H1 (cell line): ENCODE measurements at regions not wholly inside any gene's neighbourhood (a gene's known extent, or its start where the extent isn't known, plus 50 kb on each side); places are given as distances from the start of the nearest gene placed in this dataset.

ENCODE experiments used
- CTCF ChIA-PET: fragments of 300-600 bp; sonication (Branson Sonifier 250); formaldehyde crosslinking; loops from one replicate; lab custom pipeline; 2021; ENCODE audit not compliant: partially characterized antibody; lab: Charles Lee
- POLR2A ChIA-PET: fragments of 300-600 bp; sonication (Branson Sonifier 250); formaldehyde crosslinking; loops from one replicate; lab custom pipeline; 2021; ENCODE audit warnings: inconsistent platforms; ENCODE audit not compliant: partially characterized antibody; lab: Charles Lee
- DNase-seq, 2 experiments: peaks; one replicate each; pipeline versions ENCODE4 v3.0.0 to v3.0.0-alpha.2; 2010 to 2022; ENCODE audit warnings: low spot score in 2 of 2, low read depth in 1 of 2, mixed read lengths in 1 of 2
- FAIRE-seq: peaks from 2 replicates; lab custom pipeline; 2011; peaks lifted over from hg19 to GRCh38; lab: Jason Lieb, UNC
- H2AFZ ChIP-seq: 2 replicates; pipeline ENCODE4 v1.8.1; 2012; ENCODE audit warnings: low read length, inconsistent platforms
- H2AK5ac ChIP-seq: 2 replicates; pipeline ENCODE4 v1.6.1; 2013; ENCODE audit warnings: low read depth, low read length
- H2BK120ac ChIP-seq: replicated peaks from 2 replicates; pipeline ENCODE3; 2013; ENCODE audit warnings: low read depth, low read length, inconsistent platforms
- H2BK12ac ChIP-seq: 2 replicates; pipeline ENCODE4 v1.6.1; 2013; ENCODE audit warnings: low read depth, low read length
- H2BK15ac ChIP-seq: 2 replicates; pipeline ENCODE4 v1.6.1; 2013; ENCODE audit warnings: low read length
- H2BK20ac ChIP-seq: 2 replicates; pipeline ENCODE4 v1.6.1; 2013; ENCODE audit warnings: low read length
- H2BK5ac ChIP-seq: 2 replicates; pipeline ENCODE4 v1.6.1; 2013; ENCODE audit warnings: low read depth, low read length
- H3K14ac ChIP-seq: 2 replicates; pipeline ENCODE4 v1.6.1; 2013; ENCODE audit warnings: inconsistent platforms; ENCODE audit not compliant: insufficient read length
- H3K18ac ChIP-seq: 2 replicates; pipeline ENCODE4 v1.6.1; 2013; ENCODE audit warnings: low read length; ENCODE audit errors: extremely low read depth
- H3K23ac ChIP-seq: 2 replicates; pipeline ENCODE4 v1.6.1; 2013; ENCODE audit warnings: inconsistent platforms; ENCODE audit not compliant: insufficient read length
- H3K23me2 ChIP-seq: 2 replicates; pipeline ENCODE4 v1.6.1; 2013; ENCODE audit warnings: low read depth, low read length
- H3K27ac ChIP-seq: 2 replicates; pipeline ENCODE4 v1.6.1; 2011; ENCODE audit warnings: low read depth, low read length, inconsistent platforms
- H3K27me3 ChIP-seq, 4 experiments: replicated peaks in 1 of 4; 1 replicate in 1 of 4; 2 replicates in 3 of 4; pipeline versions ENCODE4 v1.6.1 to v1.8.1; 2011 to 2013; ENCODE audit warnings: low read length in 3 of 4, mild to moderate bottlenecking in 3 of 4, inconsistent platforms in 2 of 4, mixed read lengths in 2 of 4, moderate library complexity in 1 of 4; ENCODE audit not compliant: control insufficient read depth in 3 of 4, insufficient read depth in 3 of 4; ENCODE audit errors: extremely low read depth in 1 of 4
- H3K36me3 ChIP-seq, 4 experiments: 2 replicates each; pipeline versions ENCODE4 v1.6.1 to v1.8.1; 2011 to 2013; ENCODE audit warnings: mild to moderate bottlenecking in 4 of 4, low read length in 3 of 4, moderate library complexity in 2 of 4, control low read depth in 1 of 4, inconsistent platforms in 1 of 4; ENCODE audit not compliant: insufficient read depth in 4 of 4, control insufficient read depth in 2 of 4
- H3K4ac ChIP-seq: replicated peaks from 2 replicates; pipeline ENCODE3; 2013; ENCODE audit warnings: low read length, low read depth, mixed read lengths, inconsistent platforms; ENCODE audit not compliant: insufficient read length
- H3K4me1 ChIP-seq, 4 experiments: replicated peaks in 1 of 4; 1 replicate in 1 of 4; 2 replicates in 3 of 4; pipeline versions ENCODE4 v1.6.1 to v1.8.1; 2011 to 2013; ENCODE audit warnings: low read length in 3 of 4, inconsistent platforms in 2 of 4, mixed read lengths in 1 of 4; ENCODE audit not compliant: insufficient read depth in 4 of 4, control insufficient read depth in 3 of 4
- H3K4me2 ChIP-seq, 2 experiments: 2 replicates each; pipeline versions ENCODE4 v1.6.1 to v1.8.1; 2011 to 2013; ENCODE audit warnings: low read depth in 2 of 2, low read length in 2 of 2, control low read depth in 1 of 2, inconsistent platforms in 1 of 2, mild to moderate bottlenecking in 1 of 2; ENCODE audit not compliant: insufficient read depth in 1 of 2
- H3K4me3 ChIP-seq, 4 experiments: fragments of 200-600, 300-600 bp in 1 of 4; sonication (generic), shearing (Covaris generic), sonication (Bioruptor Twin) in 1 of 4; 2 replicates each; pipeline versions ENCODE4 v1.5.1 to v1.8.1; 2011 to 2016; ENCODE audit warnings: low read length in 4 of 4, low read depth in 3 of 4, control low read depth in 2 of 4, inconsistent platforms in 2 of 4, mild to moderate bottlenecking in 2 of 4, mixed read lengths in 1 of 4, moderate library complexity in 1 of 4; ENCODE audit not compliant: insufficient read depth in 2 of 4; ENCODE audit errors: extremely low read depth in 1 of 4
- H3K56ac ChIP-seq: replicated peaks from 2 replicates; pipeline ENCODE3; 2013; ENCODE audit warnings: low read depth, mild to moderate bottlenecking, mixed read lengths, low read length, inconsistent platforms; ENCODE audit not compliant: insufficient read length
- H3K79me1 ChIP-seq: 2 replicates; pipeline ENCODE4 v1.6.1; 2013; ENCODE audit warnings: low read depth, low read length, control low read depth
- H3K79me2 ChIP-seq, 2 experiments: 2 replicates each; pipeline versions ENCODE4 v1.6.1 to v1.8.1; 2012 to 2013; ENCODE audit warnings: low read length in 2 of 2, mild to moderate bottlenecking in 2 of 2, inconsistent platforms in 1 of 2; ENCODE audit not compliant: insufficient read depth in 2 of 2, control insufficient read depth in 1 of 2
- H3K9ac ChIP-seq, 4 experiments: replicated peaks in 1 of 4; 1 replicate in 1 of 4; 2 replicates in 3 of 4; pipeline versions ENCODE4 v1.6.1 to v1.8.1; 2011 to 2013; ENCODE audit warnings: low read depth in 3 of 4, low read length in 3 of 4, control low read depth in 2 of 4, mild to moderate bottlenecking in 2 of 4, moderate library complexity in 2 of 4, inconsistent platforms in 1 of 4; ENCODE audit errors: extremely low read depth in 1 of 4
- H3K9me3 ChIP-seq, 2 experiments: 2 replicates each; pipeline versions ENCODE4 v1.6.1 to v1.8.1; 2012 to 2013; ENCODE audit warnings: mild to moderate bottlenecking in 2 of 2, moderate library complexity in 2 of 2, control low read depth in 1 of 2, inconsistent platforms in 1 of 2, low read depth in 1 of 2, low read length in 1 of 2, mixed read lengths in 1 of 2; ENCODE audit not compliant: insufficient read depth in 2 of 2
- H4K20me1 ChIP-seq, 2 experiments: replicated peaks in 1 of 2; 2 replicates each; pipeline versions ENCODE3 to v1.8.1; 2011 to 2013; ENCODE audit warnings: inconsistent platforms in 2 of 2, low read length in 2 of 2, mild to moderate bottlenecking in 1 of 2; ENCODE audit not compliant: insufficient read depth in 2 of 2, control insufficient read depth in 1 of 2
- H4K5ac ChIP-seq: 2 replicates; pipeline ENCODE4 v1.6.1; 2013; ENCODE audit warnings: low read length, low read depth, mixed read lengths, inconsistent platforms; ENCODE audit not compliant: insufficient read length
- H4K8ac ChIP-seq: 2 replicates; pipeline ENCODE4 v1.8.0; 2013; ENCODE audit warnings: mild to moderate bottlenecking, moderate library complexity, low read length, inconsistent platforms; ENCODE audit not compliant: insufficient read depth; ENCODE audit errors: extremely low read depth
- H4K91ac ChIP-seq: replicated peaks from 2 replicates; pipeline ENCODE3; 2013; ENCODE audit warnings: low read length, mixed read lengths, inconsistent platforms; ENCODE audit not compliant: insufficient read length
- CHD1 ChIP-seq: IDR thresholded peaks from 2 replicates; pipeline ENCODE4 v1.6.1; 2012; ENCODE audit warnings: low read depth, low read length, improper control_type of control experiment
- EZH2 ChIP-seq: fragments of 200-600 bp; sonication (generic); IDR thresholded peaks from 2 replicates; pipeline ENCODE4 v1.7.1; 2012; ENCODE audit warnings: low read depth, mild to moderate bottlenecking, moderate library complexity, low read length, inconsistent platforms; ENCODE audit not compliant: severe bottlenecking
- GTF2F1 ChIP-seq: IDR thresholded peaks from 2 replicates; pipeline ENCODE4 v1.6.1; 2012; ENCODE audit warnings: low read depth, low read length, improper control_type of control experiment, borderline replicate concordance
- RBBP5 ChIP-seq: IDR thresholded peaks from 2 replicates; pipeline ENCODE4 v1.7.1; 2012; ENCODE audit warnings: low read depth, mild to moderate bottlenecking, inconsistent platforms, low read length, moderate library complexity, borderline replicate concordance
- RNF2 ChIP-seq: fragments of 200-900, 300-1000 bp; sonication (generic); IDR thresholded peaks from 2 replicates; pipeline ENCODE4 v1.7.1; 2016; ENCODE audit warnings: borderline replicate concordance, low read depth, mild to moderate bottlenecking, antibody characterized with exemption, low read length; ENCODE audit not compliant: poor library complexity, severe bottlenecking; ENCODE audit errors: missing control alignments
- RXRA ChIP-seq: IDR thresholded peaks from 2 replicates; pipeline ENCODE4 v1.6.1; 2011; ENCODE audit warnings: low read depth, mild to moderate bottlenecking, low read length, moderate library complexity; ENCODE audit not compliant: insufficient read depth
- TAF1 ChIP-seq: IDR thresholded peaks from 2 replicates; pipeline ENCODE4 v1.6.1; 2011; ENCODE audit warnings: mild to moderate bottlenecking, low read depth, low read length
- WGBS, 2 experiments: shearing (Covaris generic) in 1 of 2; methylation state at CpG; one replicate each; pipeline versions ENCODE4 v1.1.6 to v1.1.7; 2013 to 2015; ENCODE audit warnings: low lambda C conversion rate in 2 of 2, mixed read lengths in 2 of 2, inconsistent platforms in 1 of 2, low coverage in 1 of 2, missing lambda C conversion rate in 1 of 2; ENCODE audit not compliant: insufficient replicate concordance in 2 of 2, insufficient coverage in 1 of 2, insufficient read length in 1 of 2; ENCODE audit errors: extremely low coverage in 1 of 2, missing lambda C conversion rate in 1 of 2; 5-methylcytosine and 5-hydroxymethylcytosine counted together

DNA sequence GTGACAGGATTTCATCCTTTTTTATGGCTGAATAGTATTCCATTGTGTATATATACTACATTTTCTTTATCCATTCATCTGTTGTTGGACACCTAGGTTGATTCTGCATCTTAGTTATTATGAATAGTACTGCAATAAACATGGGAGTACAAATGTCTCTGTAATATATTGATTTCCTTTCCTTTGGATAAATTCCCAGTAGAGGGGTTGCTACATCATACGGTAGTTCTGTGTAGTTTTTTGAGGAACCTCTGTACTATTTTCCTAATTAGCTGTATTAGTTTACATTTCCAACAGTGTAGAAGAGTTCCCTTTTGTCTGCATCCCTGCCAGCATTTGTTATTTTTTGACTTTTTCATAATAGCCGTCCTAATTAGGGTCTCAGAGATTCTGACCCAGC lies 201.3 kb downstream of the GIPC2 start:
- Histone ChIP-seq H2AFZ (no peak overlapping the region), H3K9ac (no peak overlapping the region), H3K4me3 (no peak overlapping the region), H3K4me2 (no peak overlapping the region), H4K8ac (no peak overlapping the region), H3K79me1 (no peaks in the 10 kb centered on the region), H4K5ac (no peak overlapping the region), H3K56ac (no peak overlapping the region), H3K14ac (no peak overlapping the region), H3K79me2 (no peaks in the 10 kb centered on the region), H4K91ac (no peak overlapping the region), H2BK120ac (no peak overlapping the region), H3K27ac (no peak overlapping the region), H3K23me2 (peaks cover 3% of the 10 kb centered on the region; the same call in 1 of the 2 replicates), H4K20me1 (no peaks in the 10 kb centered on the region), H3K4ac (no peak overlapping the region), H3K9me3 (no peaks in the 10 kb centered on the region), H2BK12ac (no peak overlapping the region), H3K18ac (no peak overlapping the region), H3K36me3 (no peaks in the 10 kb centered on the region), H2BK15ac (no peak overlapping the region), H3K27me3 (peaks cover 4 to 12% (median 7%) of the 10 kb centered on the region in 4 experiments; a peak in 6 of 7 replicates), H3K23ac (no peak overlapping the region), H2AK5ac (no peak overlapping the region), H2BK20ac (no peak overlapping the region), H3K4me1 (no peaks in the 10 kb centered on the region), H2BK5ac (no peak overlapping the region)
- POLR2A ChIA-PET = no interaction called here
- no peak for DNase-seq
- 94% methylated on average over 2 of the region's 2 CpGs; no CpG with 5 or more reads in 1 of the 2 experiments for WGBS, 2 experiments
- no peak for FAIRE-seq
- TF ChIP-seq EZH2 (no peak), RXRA (no peak), RNF2 (no peak), RBBP5 (no peak), CHD1 (no peak), GTF2F1 (no peak), TAF1 (no peak)
- CTCF ChIA-PET = interaction anchor here (1.6 kb wide), 1 partner anchor 50 kb away, joined by 3 read pairs; no protein-coding TSS in a partner anchor
